ENCODE measurements at regions not wholly inside any gene's neighbourhood (a gene's known extent, or its start where the extent isn't known, plus 50 kb on each side); places are given as distances from the start of the nearest gene placed in this dataset.
"Not testable (repeated sequence)": the region's sequence is repeated elsewhere in the genome, so short reads cannot be mapped to it uniquely, and the experiment has no call there.

DNA sequence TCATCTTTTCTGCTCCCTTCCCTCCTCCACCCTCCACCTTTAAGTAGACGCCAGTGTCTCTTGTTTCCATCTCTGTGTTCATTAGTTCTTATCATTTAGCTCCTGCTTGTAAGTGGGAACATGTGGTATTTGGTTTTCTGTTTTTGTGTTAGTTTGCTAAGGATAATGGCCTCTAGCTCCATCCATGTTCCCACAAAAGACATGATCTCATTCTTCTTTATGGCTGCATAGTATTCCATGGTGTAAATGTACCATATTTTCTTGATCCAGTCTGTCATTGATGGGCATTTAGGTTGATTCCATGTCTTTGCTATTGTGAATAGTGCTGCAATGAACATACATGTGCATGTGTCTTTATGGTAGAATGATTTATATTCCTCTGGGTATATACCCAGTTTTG, 236.5 kb downstream of the SOCS6 start:
- not testable (repeated sequence) for TF ChIP-seq HDGF, FOXM1, CTBP1 (IDR thresholded peaks at IDR 0.05; ENCODE audit: borderline replicate concordance)
